ENCODE measurements at regions not wholly inside any gene's neighbourhood (a gene's known extent, or its start where the extent isn't known, plus 50 kb on each side); places are given as distances from the start of the nearest gene placed in this dataset.

GRCh38 chr12:115504306-115505290, 772.9 kb downstream of the MED13L start:
- Histone ChIP-seq H3K9me3 (ENCODE audit: severe bottlenecking) (no peaks in the 10 kb centered on the region), H3K36me3 (no peaks in the 10 kb centered on the region), H3K4me3 (ENCODE audit: low read depth, low read length) (no peak overlapping the region), H3K27ac (no peak overlapping the region), H3K27me3 (ENCODE audit: insufficient read depth, low read depth, severe bottlenecking) (no peaks in the 10 kb centered on the region)
- no peak for DNase-seq
- TF ChIP-seq, protein P1, sequence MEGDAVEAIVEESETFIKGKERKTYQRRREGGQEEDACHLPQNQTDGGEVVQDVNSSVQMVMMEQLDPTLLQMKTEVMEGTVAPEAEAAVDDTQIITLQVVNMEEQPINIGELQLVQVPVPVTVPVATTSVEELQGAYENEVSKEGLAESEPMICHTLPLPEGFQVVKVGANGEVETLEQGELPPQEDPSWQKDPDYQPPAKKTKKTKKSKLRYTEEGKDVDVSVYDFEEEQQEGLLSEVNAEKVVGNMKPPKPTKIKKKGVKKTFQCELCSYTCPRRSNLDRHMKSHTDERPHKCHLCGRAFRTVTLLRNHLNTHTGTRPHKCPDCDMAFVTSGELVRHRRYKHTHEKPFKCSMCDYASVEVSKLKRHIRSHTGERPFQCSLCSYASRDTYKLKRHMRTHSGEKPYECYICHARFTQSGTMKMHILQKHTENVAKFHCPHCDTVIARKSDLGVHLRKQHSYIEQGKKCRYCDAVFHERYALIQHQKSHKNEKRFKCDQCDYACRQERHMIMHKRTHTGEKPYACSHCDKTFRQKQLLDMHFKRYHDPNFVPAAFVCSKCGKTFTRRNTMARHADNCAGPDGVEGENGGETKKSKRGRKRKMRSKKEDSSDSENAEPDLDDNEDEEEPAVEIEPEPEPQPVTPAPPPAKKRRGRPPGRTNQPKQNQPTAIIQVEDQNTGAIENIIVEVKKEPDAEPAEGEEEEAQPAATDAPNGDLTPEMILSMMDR (IDR thresholded peaks at IDR 0.05; ENCODE audit: low read depth, low read length) = no peak

DNA sequence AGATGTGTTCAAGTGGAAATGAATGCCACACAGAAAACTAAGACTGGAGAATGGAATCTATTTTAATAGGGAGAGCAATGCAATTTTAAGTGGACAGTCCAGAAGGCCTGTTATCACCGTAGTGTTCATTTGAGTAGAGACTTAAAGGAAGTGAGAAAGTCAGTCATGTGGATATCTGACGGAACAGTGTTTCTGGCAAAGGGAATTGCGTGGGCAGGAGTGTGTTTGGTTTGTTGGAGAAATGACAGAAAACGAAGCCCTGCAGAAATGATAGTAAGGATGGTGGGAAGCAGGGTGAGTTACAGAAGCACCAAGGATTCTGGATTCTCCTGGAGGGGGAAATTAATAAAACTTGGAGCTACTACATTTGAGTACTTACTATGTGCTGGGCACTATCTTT, 776.6 kb downstream of the MED13L start:
- Histone ChIP-seq H3K27me3 (ENCODE audit: insufficient read depth, low read depth, severe bottlenecking) (peaks cover 4% of the 10 kb centered on the region), H3K27ac (no peak overlapping the region), H3K4me3 (ENCODE audit: low read depth, low read length) (no peak overlapping the region), H3K9me3 (ENCODE audit: severe bottlenecking) (no peaks in the 10 kb centered on the region), H3K36me3 (no peaks in the 10 kb centered on the region)
- TF ChIP-seq, protein P1 (IDR thresholded peaks at IDR 0.05; ENCODE audit: low read depth, low read length) = no peak
- DNase-seq = no peak

- Histone ChIP-seq H3K27me3 (ENCODE audit: insufficient read depth, low read depth, severe bottlenecking) (peaks cover 4% of the 10 kb centered on the region), H3K9me3 (ENCODE audit: severe bottlenecking) (no peaks in the 10 kb centered on the region), H3K27ac (no peak overlapping the region), H3K4me3 (ENCODE audit: low read depth, low read length) (no peak overlapping the region), H3K36me3 (no peaks in the 10 kb centered on the region)
- DNase-seq = no peak
- TF ChIP-seq, protein P1 (IDR thresholded peaks at IDR 0.05; ENCODE audit: low read depth, low read length) = no peak
These were observed 782.2 kb downstream of the MED13L start for GRCh38 chr12:115495300-115495699.

DNA sequence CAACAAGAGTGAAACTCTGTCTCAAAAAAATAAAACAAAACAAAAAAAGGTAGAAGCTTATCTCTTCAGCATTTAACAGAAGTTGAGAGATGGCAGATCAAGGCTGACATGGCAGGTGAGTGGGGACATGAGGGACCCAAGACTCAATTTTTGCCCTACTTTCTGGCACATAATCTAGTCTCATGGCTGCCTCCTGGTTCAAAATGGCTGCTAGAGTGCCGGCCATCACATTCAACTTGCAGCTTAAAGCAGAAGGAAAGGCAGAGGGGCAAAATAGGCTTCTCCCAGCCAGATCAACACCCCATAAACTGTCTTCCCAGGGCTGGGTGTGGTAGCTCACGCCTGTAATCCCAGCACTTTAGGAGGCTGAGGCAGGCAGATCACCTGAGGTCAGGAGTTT, 784.9 kb downstream of the MED13L start:
- H3K27ac ChIP-seq = no peak overlapping the region
- TF ChIP-seq, protein P1 (IDR thresholded peaks at IDR 0.05; ENCODE audit: low read depth, low read length) = no peak
- DNase-seq = no peak
- H3K9me3 ChIP-seq (ENCODE audit: severe bottlenecking) = no peaks in the 10 kb centered on the region
- no peak overlapping the region for H3K4me3 ChIP-seq (ENCODE audit: low read depth, low read length)
- no peaks in the 10 kb centered on the region for H3K36me3 ChIP-seq
- peaks cover 8% of the 10 kb centered on the region for H3K27me3 ChIP-seq (ENCODE audit: insufficient read depth, low read depth, severe bottlenecking)

- H3K4me3 ChIP-seq (ENCODE audit: low read depth, low read length) = no peak overlapping the region
- no peak overlapping the region for H3K27ac ChIP-seq
- no peaks in the 10 kb centered on the region for H3K9me3 ChIP-seq (ENCODE audit: severe bottlenecking)
- TF ChIP-seq, protein P1 (IDR thresholded peaks at IDR 0.05; ENCODE audit: low read depth, low read length) = no peak
- peaks cover 7% of the 10 kb centered on the region for H3K27me3 ChIP-seq (ENCODE audit: insufficient read depth, low read depth, severe bottlenecking)
- DNase-seq = no peak
- no peaks in the 10 kb centered on the region for H3K36me3 ChIP-seq
These were observed 785.8 kb downstream of the MED13L start for GRCh38 chr12:115491511-115492250.

All from WERI-Rb-1 (cell line).